ENCODE measurements at regions not wholly inside any gene's neighbourhood (a gene's known extent, or its start where the extent isn't known, plus 50 kb on each side); places are given as distances from the start of the nearest gene placed in this dataset.

GRCh38 chr6:113643407-113643770 is 213.8 kb upstream of the MARCKS start:
- Mint-ChIP-seq H3K27ac (ENCODE audit: unreplicated experiment) (no peak overlapping the region), H3K27me3 (ENCODE audit: unreplicated experiment) (no peaks in the 10 kb centered on the region)

GRCh38 chr6:113644861-113645575 is 212.1 kb upstream of the MARCKS start:
- H3K27me3 Mint-ChIP-seq (ENCODE audit: unreplicated experiment) = no peaks in the 10 kb centered on the region
- H3K4me1 Mint-ChIP-seq (ENCODE audit: unreplicated experiment) = peaks cover 41% of the 10 kb centered on the region
- H3K9me3 Mint-ChIP-seq (ENCODE audit: unreplicated experiment) = no peaks in the 10 kb centered on the region
- no peak for TF ChIP-seq CTCF (IDR thresholded peaks at IDR 0.05)
- peak overlapping the region; percentile 70 for H3K27ac Mint-ChIP-seq (ENCODE audit: unreplicated experiment)
- DNase-seq (ENCODE audit: extremely low spot score, unreplicated experiment) = no peak
- H3K4me3 Mint-ChIP-seq (ENCODE audit: unreplicated experiment) = no peak overlapping the region
- no peaks in the 10 kb centered on the region for H3K36me3 Mint-ChIP-seq (ENCODE audit: unreplicated experiment)

More at GRCh38 chr6:113643407-113643770, 213.8 kb upstream of the MARCKS start:
- H3K36me3 Mint-ChIP-seq (ENCODE audit: unreplicated experiment) = no peaks in the 10 kb centered on the region
- H3K9me3 Mint-ChIP-seq (ENCODE audit: unreplicated experiment) = no peaks in the 10 kb centered on the region
- peaks cover 29% of the 10 kb centered on the region for H3K4me1 Mint-ChIP-seq (ENCODE audit: unreplicated experiment)
- DNase-seq (ENCODE audit: extremely low spot score, unreplicated experiment) = no peak
- TF ChIP-seq CTCF (IDR thresholded peaks at IDR 0.05) = no peak
- no peak overlapping the region for H3K4me3 Mint-ChIP-seq (ENCODE audit: unreplicated experiment)

GRCh38 chr6:113645576-113645970 is 211.6 kb upstream of the MARCKS start:
- DNase-seq (ENCODE audit: extremely low spot score, unreplicated experiment) = no peak
- H3K27me3 Mint-ChIP-seq (ENCODE audit: unreplicated experiment) = no peaks in the 10 kb centered on the region
- peak overlapping the region; percentile 70 for H3K27ac Mint-ChIP-seq (ENCODE audit: unreplicated experiment)
- H3K4me3 Mint-ChIP-seq (ENCODE audit: unreplicated experiment) = no peak overlapping the region
- no peak for TF ChIP-seq CTCF (IDR thresholded peaks at IDR 0.05)
- no peaks in the 10 kb centered on the region for H3K9me3 Mint-ChIP-seq (ENCODE audit: unreplicated experiment)
- H3K36me3 Mint-ChIP-seq (ENCODE audit: unreplicated experiment) = no peaks in the 10 kb centered on the region
- peaks cover 43% of the 10 kb centered on the region for H3K4me1 Mint-ChIP-seq (ENCODE audit: unreplicated experiment)

- H3K27me3 Mint-ChIP-seq (ENCODE audit: unreplicated experiment) = no peaks in the 10 kb centered on the region
- H3K4me1 Mint-ChIP-seq (ENCODE audit: unreplicated experiment) = peaks cover 43% of the 10 kb centered on the region
- no peak for TF ChIP-seq CTCF (IDR thresholded peaks at IDR 0.05)
- peak overlapping the region; percentile 70 for H3K27ac Mint-ChIP-seq (ENCODE audit: unreplicated experiment)
- no peaks in the 10 kb centered on the region for H3K36me3 Mint-ChIP-seq (ENCODE audit: unreplicated experiment)
- no peaks in the 10 kb centered on the region for H3K9me3 Mint-ChIP-seq (ENCODE audit: unreplicated experiment)
- H3K4me3 Mint-ChIP-seq (ENCODE audit: unreplicated experiment) = no peak overlapping the region
- no peak for DNase-seq (ENCODE audit: extremely low spot score, unreplicated experiment)
Observed at GRCh38 chr6:113645986-113646385, 211.2 kb upstream of the MARCKS start.

GRCh38 chr6:113646701-113647100 is 210.4 kb upstream of the MARCKS start:
- no peaks in the 10 kb centered on the region for H3K9me3 Mint-ChIP-seq (ENCODE audit: unreplicated experiment)
- H3K4me3 Mint-ChIP-seq (ENCODE audit: unreplicated experiment) = no peak overlapping the region
- H3K27me3 Mint-ChIP-seq (ENCODE audit: unreplicated experiment) = no peaks in the 10 kb centered on the region
- no peaks in the 10 kb centered on the region for H3K36me3 Mint-ChIP-seq (ENCODE audit: unreplicated experiment)
- no peak overlapping the region for H3K27ac Mint-ChIP-seq (ENCODE audit: unreplicated experiment)
- no peak for TF ChIP-seq CTCF (IDR thresholded peaks at IDR 0.05)
- peaks cover 45% of the 10 kb centered on the region for H3K4me1 Mint-ChIP-seq (ENCODE audit: unreplicated experiment)
- DNase-seq (ENCODE audit: extremely low spot score, unreplicated experiment) = no peak

Data from osteocyte (in vitro differentiated cells).